Activated CD8-positive, alpha-beta memory T cell treated with anti-CD3 and anti-CD28 coated beads, Interleukin-2, amount 50 U/mL, for 1 hour (primary cell): ENCODE measurements at regions not wholly inside any gene's neighbourhood (a gene's known extent, or its start where the extent isn't known, plus 50 kb on each side); places are given as distances from the start of the nearest gene placed in this dataset.
"Not testable (repeated sequence)": the region's sequence is repeated elsewhere in the genome, so short reads cannot be mapped to it uniquely, and the experiment has no call there.

ENCODE experiments used
- DNase-seq: peaks from one replicate; pipeline ENCODE4 v3.0.0-alpha.2; 2020; ENCODE audit errors: extremely low read depth

DNA sequence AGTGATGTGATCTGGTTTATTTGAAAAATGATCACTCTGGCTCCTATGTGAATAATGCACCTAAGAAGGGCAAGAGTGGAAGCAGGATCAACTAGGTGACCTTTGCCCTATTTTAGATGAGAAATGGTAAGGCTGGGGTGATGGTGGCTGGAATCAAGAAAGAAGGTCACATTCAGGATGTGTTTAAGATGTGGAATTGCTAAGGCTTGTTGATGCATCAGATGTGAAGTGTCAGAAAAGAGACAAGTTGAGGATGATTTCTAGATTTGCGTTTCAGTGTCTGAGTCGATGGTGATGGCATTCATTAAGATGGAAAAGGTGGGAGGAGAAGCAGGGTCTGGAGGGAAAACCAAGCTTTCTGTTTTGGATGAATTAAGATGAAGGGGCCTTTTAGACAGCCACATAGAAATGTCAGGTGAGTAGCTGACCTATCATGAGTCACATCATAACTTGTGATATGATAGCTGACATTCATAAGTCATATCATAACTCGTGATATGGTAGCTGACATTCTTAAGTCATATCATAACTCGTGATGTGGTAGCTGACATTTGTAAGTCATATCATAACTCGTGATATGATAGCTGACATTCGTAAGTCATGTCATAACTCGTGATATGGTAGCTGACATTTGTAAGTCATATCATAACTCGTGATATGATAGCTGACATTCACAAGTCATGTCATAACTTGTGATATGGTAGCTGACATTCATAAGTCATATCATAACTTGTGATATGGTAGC lies 101.2 kb upstream of the SEC11C start:
- DNase-seq: no peak

DNA sequence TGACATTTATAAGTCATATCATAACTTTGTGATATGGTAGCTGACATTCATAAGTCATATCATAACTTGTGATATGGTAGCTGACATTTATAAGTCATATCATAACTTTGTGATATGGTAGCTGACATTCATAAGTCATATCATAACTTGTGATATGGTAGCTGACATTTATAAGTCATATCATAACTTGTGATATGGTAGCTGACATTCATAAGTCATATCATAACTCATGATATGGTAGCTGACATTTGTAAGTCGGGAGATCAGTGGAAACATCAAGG lies 100.7 kb upstream of the SEC11C start:
- not testable (repeated sequence) for DNase-seq

DNA sequence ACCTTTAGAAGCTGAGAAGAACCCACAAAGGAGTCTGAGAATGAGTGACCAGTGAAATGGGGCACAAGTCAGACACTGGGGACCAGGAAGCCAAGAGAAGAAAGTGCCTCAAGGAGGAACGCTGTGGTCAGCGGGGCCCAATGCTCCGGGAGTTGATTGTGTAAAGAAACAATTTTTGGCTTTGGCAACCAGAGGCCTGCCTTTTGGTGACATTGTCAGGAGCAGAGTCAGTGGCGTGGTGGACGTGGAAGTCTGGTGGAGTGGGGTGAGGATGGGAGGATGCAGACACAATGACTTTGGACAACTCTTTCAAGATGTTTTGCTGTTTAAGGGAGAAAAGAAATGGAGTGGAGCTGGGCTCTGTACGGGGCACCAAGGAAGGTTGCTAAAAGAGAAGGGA lies 100.2 kb upstream of the SEC11C start:
- DNase-seq: no peak

DNA sequence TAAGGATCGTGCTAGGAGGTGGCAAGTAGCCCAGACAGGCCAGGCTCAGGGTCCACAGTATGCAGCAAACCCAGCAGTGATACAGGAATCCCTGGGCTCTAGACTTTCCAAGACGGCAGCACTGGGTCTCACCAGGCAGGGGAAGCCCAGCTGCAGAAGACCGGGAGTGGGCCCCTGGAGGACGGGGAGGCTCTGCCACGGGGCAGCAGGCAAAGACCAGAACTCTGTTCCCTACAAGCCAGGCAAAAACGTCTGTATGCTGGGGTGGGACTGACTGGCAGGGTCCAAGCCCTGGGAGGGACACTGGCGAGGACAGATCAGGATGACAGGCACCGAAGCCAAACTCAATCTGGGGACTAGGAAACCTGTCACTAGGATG lies 98.9 kb upstream of the SEC11C start:
- no peak for DNase-seq

DNA sequence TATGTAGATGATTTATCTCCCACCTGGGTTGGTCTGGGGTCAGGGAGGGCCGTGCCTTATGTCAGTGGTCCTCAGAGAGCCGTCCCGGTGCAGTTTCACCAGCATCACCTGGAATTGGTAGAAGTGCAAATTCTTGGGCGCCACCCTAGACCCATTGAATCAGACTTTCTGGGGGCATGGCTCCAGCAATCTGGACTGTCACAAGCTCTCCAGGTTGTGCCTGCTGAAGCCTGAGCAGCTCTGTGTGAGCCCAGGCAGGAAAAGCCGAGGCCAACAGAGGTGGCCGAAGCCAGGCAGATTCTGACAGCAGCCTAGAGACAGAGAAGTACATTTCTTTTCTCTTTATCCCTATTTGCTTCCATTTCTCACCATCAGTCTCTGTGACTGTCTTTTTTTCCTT lies 98.4 kb upstream of the SEC11C start:
- no peak for DNase-seq

DNA sequence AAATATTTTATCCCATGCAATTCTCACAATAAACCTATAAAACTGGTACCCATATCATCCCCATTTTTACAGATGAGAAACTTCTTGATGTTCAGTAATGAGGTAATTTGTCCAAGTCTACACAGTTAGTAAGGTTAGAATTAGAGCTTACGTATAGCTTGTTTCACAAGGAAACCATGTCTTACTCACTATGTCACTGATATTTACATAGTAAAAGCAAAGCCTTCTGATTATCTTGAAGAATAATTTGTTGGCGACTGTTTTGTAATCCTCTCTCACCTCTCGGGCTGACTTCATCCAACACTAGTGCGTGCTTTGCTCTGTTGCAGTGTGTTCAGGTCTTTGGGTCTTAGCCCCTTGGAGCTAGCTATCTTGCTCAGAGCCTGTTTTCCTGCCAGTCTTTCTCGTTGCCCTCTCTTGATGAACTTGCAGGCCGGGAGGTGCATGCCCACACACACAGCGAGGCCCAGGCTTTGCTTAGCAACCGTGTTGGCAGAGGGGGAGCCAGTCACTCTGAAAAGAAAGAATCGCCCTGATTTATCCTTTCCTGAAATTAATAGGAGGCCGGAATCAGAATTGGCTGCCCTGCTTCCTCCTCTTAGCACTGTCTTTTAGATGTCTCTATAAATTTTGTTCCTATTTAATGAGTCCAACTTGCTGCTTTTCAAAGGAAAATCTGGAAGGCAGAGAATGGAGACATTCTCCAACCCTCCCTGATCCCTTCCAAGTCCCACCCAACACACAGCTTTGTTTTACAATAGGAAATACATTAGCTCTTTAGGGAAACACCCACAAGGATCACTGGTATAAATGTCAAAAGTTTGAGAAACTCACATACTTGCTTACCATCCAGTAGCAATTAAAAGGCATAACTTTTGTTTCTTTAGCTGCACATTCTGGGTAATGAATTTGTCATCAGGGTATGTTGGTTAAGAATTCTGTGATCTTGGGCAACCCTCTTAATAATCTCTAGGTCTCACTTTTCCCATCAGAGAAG lies 97.6 kb upstream of the SEC11C start:
- DNase-seq: no peak

DNA sequence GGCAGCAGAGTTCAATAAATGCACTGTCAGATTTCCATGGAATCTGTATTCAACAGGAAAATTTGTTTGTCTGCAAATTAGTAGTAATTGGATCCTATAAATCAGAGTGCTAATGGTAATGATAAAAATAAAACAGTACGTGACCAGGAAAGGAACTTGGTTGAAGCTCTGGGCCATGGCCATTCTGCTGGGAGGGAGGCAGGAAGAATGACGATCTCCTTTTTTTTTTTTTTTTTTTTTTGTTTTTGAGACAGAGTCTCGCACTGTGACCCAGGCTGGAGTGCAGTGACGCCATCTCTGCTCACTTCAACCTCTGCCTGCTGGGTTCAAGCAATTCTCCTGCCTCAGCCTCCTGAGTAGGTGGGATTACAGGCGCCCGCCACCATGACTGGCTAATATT lies 94.8 kb upstream of the SEC11C start:
- DNase-seq: no peak

DNA sequence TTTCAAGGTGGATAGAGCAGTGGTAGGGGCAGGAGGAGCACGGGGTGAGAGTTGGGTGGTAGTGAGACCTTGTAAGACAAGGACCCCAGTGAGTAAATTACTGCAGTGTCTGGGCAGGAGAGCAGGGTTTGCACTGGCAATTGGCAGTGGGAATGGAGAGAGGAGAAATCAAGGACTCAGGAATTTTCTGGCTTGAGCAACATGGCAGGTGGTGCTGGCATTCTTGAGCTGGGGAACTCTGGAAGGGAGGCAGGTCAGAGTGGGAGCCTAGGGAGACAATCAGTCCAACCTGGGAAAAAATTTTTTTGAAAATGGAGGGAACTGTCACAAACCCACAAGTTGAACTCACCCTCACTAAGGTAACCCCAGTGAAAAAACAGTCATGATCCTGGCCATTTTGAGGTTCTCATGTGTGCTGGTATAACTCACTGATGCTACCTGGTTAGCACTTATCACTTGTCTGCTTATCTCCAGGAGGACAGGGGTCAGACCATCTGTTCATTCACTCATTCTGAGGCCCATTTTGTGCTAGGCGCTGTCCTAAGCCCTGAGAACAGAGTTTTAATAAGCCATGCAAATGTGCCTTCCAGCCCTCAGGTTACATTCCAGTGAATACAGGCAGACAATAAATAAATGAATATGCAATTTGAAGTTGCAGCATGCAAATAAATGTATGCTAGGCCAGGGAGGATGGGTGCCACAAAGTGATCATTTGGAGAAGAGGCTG lies 92.2 kb upstream of the SEC11C start:
- no peak for DNase-seq

DNA sequence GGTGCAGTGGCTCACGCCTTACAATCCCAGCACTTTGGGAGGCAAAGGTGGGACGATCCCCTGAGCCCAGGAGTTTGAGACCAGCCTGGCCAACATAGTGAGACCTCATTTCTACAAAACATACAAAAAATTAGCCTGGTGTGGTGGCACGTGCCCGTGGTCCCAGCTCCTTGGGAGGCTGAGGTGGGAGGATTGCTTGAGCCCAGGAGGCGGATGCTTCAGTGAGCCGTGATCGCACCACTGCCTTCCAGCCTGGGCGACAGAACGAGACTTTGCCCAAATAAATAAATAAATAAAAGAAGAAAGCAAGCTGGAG lies 91.7 kb upstream of the SEC11C start:
- DNase-seq: no peak

DNA sequence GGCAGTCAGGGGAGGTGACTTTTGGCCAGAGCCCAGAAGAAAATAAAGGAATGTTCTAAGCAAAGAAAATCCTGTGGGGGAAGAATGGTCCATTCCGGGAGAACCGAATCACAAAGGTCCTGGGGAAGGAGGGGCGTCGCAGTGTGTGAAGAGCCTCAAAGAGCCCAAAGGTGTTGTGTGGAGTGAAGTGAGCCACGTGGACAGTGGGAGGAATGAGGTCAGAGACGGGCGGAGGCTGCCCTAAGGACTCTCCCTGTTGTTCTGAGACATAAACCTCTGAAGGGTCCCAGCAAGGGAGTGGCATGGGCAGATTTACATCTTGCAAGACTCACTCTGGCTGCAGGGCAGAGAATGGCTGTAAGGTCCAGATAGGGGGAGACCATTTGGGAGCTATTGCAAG lies 91.3 kb upstream of the SEC11C start:
- DNase-seq: no peak

DNA sequence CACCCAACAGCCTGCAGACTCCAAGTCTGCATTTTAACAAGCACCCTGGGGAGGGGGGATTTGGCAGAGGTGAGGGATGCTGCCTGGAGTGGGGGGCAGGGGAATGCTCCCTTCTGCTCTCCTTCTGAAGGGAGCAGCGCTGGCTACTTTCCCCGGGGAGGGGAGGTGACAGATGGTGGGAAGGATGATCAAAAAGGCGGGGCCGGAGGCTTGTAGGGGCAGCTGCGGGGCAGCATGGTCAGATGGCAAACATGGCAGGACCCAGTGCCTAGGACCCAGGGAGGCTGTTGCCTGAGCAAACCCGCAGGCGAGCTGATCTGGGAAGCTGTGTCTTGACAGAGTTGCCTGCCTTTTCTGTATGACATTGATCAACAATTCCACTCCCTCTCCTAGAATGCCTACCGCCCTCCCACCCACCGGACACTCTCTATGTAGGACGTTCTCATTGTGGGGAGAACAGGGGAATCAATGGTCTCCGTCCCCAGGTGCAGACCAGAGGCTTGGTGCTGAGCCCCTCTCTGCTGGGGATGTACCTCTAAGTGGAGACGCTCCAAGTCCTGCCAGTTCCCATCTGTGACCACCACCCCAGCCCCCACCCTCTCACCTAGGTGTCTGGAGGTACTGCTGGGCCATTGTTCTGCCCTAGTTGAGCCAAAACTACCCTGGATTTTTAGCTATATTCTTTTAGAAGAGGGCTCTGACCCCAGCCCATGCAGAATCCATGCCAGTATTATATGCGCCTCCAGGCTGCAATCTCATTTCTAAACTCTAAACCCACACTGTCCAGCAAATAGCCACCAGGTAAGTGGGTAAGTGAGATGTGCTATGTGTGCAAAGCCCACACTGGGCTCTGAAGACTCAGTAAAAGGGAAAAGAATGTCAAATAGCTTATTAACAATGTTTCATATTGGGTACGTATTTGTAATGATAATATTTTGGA lies 89.7 kb upstream of the SEC11C start:
- DNase-seq: no peak

DNA sequence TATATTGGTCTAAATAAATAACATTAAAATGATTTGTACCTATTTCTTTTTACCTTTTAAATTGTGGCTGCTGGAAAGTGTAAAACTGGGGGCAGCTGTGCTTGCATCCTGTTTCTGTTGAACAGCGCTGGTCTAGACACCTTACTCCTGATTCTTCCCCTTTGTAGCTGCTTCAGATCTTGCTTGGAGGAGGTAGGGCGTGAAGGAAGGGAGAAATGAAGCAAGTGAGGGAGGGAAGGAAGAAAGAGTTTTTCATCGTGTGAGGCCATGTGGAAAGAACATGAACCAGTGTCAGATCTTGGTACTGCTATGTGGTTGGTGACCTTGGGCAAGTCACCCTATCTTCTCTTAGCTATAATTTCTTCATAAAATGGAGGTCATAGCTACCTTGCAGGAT lies 89.0 kb upstream of the SEC11C start:
- DNase-seq: no peak

DNA sequence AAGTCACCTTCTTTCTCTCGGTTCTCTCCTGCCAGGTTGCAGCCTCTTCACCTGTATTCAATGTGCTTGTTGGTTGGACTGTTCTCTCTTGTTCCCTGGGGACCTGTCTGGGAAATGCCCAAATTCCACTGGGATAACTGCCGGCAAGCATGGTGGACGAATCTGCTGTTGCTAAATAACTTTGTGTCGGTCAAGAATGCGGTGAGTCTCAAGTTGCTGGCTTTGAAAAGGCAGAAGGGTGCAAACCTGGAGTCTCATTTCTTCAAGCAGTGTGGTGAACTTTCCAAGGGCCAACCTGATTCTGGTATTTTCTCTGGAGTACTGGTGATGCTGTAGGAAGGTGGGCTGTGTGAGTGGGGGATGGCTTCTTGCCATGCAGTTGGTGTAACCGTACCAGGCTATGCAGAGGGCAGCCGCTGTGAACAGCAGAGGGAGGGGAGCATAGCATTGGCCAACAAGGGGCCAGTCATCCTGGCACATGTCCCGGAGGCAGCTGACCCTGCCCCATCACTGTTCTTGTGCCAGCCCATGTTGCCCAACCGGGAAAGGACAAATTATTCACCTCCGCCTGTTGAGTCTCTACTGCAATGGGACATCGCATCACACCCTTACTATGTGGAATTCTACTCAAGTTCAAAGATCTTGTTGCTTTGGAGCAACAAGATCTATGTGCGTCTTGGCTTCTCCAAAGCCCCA lies 88.1 kb upstream of the SEC11C start:
- no peak for DNase-seq

DNA sequence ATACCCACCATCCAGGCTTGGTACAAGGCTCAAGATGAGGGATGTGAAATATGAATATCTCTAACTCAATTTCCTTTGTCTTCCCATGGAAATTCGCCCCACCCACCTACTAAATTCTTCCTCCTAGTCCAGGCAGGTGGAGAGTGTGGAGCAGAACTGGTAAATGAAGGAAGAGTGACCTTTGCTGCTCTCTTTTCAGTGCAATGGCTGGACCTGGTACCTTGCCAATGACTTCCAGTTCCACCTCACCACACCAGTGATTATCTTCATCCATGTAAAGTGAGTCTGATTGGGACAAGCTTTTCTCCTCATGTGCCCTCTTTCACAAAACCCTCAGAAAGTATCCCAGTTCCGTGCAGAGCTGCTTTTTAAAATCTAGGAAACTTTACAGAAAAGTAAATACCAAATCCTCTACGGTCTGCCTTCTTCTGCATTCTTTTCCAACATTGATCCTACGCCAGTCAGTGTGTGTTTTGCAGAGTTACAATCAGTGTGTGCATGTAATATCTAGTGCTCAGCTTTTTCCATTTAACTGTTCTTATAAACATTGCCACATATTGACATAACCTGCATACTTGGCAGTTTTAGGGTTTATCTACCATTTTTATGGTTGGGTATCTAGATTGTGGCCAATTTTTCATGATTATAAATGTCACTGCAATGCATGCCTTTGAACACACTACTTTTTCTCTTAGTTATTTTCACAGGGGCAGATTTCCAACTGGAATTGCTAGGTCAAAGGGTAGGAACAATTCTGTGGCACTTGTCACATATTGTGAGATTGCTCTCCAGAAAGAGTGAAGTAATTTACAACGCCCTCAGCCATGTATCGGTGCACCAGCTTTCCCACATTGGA lies 86.5 kb upstream of the SEC11C start:
- no peak for DNase-seq

DNA sequence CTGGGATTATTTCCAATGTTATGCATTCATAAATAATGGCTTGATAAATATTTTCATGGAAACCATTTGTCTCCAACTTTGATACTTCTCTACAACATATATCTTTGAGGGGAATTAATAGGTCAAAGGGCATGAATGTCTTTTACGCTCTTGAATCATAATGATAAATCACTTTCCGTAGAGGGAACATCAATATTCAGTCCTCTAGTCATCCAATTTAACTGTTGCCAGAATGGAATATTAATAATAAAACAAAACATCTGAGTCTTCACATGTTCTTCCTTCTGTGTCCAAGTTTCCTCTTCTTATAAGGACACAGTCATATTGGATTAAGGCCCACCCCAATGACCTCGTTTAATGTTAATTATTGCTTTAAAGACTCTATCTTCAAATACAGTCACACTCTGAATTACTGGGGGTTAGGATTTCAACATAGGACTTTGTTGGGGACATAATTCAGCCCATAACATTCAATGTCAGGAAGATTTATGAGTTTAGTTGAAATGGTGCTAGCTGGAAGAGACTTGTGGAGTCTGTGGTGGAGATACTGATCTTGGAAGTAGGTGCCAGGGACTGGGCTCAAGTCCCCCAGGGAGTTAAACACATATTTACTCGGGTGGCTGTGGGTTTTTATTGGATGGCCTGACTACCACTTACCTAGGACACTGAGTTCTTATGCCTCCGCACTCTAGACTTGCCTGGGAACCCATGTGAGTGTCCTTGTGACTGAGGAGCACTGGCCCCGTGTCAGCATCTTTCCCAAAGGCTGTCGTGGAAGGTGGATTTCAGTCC lies 85.0 kb upstream of the SEC11C start:
- no peak for DNase-seq

DNA sequence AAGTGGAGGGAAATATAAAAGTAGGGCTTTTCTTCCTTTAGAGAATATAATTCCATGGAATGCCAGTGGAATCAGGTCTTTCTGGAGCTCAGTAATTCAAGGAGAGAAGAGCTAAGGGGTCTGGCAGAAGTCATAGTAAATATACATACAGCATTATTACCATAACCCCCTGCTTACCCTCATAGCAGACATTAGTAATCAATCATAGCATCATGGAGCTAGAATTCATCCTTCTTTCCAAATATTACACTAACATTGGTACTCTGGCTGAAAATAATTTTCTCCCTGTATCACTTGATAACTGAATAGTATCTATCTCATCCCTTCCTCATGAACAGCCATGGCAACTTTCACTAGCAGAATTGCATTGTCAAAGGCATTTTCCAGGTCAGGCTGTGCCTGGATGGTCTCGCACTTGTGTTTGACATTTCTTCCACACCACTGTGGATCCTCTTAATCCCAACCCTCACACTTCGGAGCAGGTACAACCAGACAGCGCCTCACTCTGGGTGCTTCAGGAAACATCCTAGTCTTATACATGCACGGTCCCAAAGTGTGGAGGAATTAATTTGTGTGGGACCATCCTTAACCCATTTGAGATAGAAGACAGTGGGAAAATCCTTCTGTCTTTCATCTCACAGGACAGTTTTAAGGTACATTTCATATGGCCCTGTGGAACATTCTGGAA lies 84.2 kb upstream of the SEC11C start:
- no peak for DNase-seq

DNA sequence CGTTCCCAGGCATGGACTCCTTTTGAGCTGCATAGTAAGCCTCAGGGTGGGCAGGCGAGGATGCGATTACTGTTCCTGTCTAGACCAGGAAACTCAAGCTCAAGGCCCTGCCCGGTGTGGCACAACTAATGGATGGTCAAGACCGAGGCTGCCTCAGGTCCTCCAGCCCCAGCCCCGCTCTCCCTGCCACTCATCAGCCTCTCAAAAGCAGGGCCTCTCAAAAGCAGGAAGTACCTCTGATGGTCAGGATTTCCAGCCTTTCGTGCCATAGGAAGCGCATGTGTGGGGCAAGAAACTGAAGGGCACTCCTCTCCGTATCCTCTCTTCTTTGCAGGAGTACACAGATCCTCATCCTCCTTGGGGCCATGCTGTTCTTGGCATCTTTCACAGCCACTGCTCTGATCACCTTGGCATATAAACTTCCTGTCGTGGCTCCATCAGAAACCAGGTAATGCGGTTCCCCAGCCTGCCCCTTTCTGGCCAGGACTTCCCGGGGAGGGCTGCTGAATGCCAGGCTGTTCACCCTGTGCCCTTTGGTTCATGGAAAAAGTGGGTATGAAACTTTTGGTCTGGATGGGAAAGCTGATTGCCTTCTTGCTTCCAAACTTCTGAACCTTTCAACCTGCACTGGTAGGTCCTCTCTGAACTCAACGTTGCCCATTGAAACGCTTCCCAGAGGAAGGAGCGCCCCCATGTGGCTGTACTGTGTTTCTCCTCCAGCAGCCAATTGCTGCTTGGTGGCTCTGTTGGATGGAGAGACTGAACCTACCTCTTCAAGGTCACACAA lies 82.8 kb upstream of the SEC11C start:
- DNase-seq: no peak

DNA sequence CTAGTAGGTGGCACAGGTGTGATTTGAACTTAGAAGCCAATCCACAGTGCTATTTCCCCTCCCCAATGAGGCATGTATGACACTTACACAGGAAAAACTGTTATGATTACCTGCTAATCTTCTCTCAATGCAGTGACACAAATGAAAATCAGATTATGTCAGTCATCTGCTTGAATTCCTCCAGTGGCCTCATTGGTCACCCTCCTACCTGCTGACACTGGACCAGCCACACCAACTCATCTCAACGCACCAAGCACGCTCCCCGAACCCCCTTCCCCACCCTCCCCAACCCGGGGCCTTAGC lies 82.2 kb upstream of the SEC11C start:
- DNase-seq: no peak
